ENCODE measurements at regions not wholly inside any gene's neighbourhood (a gene's known extent, or its start where the extent isn't known, plus 50 kb on each side); places are given as distances from the start of the nearest gene placed in this dataset.

- no peak for DNase-seq (ENCODE audit: low read depth)
These were observed 249.0 kb upstream of the VCX3A start for GRCh38 chrX:6783912-6784311.

GRCh38 chrX:6782831-6783230 lies 247.9 kb upstream of the VCX3A start:
- no peak for DNase-seq (ENCODE audit: low read depth)

GRCh38 chrX:6778544-6779503 lies 243.9 kb upstream of the VCX3A start:
- DNase-seq (ENCODE audit: low read depth) = no peak

GRCh38 chrX:6777238-6778002 lies 242.5 kb upstream of the VCX3A start:
- no peak for DNase-seq (ENCODE audit: low read depth)

- DNase-seq (ENCODE audit: low read depth) = no peak
These were observed 236.0 kb upstream of the VCX3A start for GRCh38 chrX:6770936-6771335.

GRCh38 chrX:6768881-6769280 lies 234.0 kb upstream of the VCX3A start:
- no peak for DNase-seq (ENCODE audit: low read depth)

GRCh38 chrX:6761251-6761650 lies 226.3 kb upstream of the VCX3A start:
- DNase-seq (ENCODE audit: low read depth) = no peak

- DNase-seq (ENCODE audit: low read depth) = no peak
These were observed 224.9 kb upstream of the VCX3A start for GRCh38 chrX:6759655-6760375.

GRCh38 chrX:6758234-6758633 lies 223.3 kb upstream of the VCX3A start:
- no peak for DNase-seq (ENCODE audit: low read depth)

GRCh38 chrX:6757631-6758030 lies 222.7 kb upstream of the VCX3A start:
- no peak for DNase-seq (ENCODE audit: low read depth)

GRCh38 chrX:6748595-6748994 lies 213.7 kb upstream of the VCX3A start:
- no peak for DNase-seq (ENCODE audit: low read depth)

GRCh38 chrX:6738518-6739470 lies 203.9 kb upstream of the VCX3A start:
- no peak for DNase-seq (ENCODE audit: low read depth)

GRCh38 chrX:6734844-6735634 lies 200.1 kb upstream of the VCX3A start:
- DNase-seq (ENCODE audit: low read depth) = no peak

GRCh38 chrX:6732101-6732500 lies 197.2 kb upstream of the VCX3A start:
- DNase-seq (ENCODE audit: low read depth) = no peak

- no peak for DNase-seq (ENCODE audit: low read depth)
These were observed 194.7 kb upstream of the VCX3A start for GRCh38 chrX:6729626-6730025.

GRCh38 chrX:6718766-6719165 lies 183.8 kb upstream of the VCX3A start:
- DNase-seq (ENCODE audit: low read depth) = no peak

GRCh38 chrX:6708676-6709380 lies 173.9 kb upstream of the VCX3A start:
- DNase-seq (ENCODE audit: low read depth) = no peak

- no peak for DNase-seq (ENCODE audit: low read depth)
These were observed 173.1 kb upstream of the VCX3A start for GRCh38 chrX:6708041-6708440.

GRCh38 chrX:6707497-6707896 lies 172.6 kb upstream of the VCX3A start:
- DNase-seq (ENCODE audit: low read depth) = no peak
